Ramos (cell line): ENCODE measurements at regions not wholly inside any gene's neighbourhood (a gene's known extent, or its start where the extent isn't known, plus 50 kb on each side); places are given as distances from the start of the nearest gene placed in this dataset.
"Not testable (repeated sequence)": the region's sequence is repeated elsewhere in the genome, so short reads cannot be mapped to it uniquely, and the experiment has no call there.

Experiments
- in situ Hi-C: fragments of 300-500 bp; cut with MboI; formaldehyde crosslinking; loops from one replicate; pipeline ENCODE4 v1.14.3; 2022; ENCODE audit warnings: low sequenced_read_pairs; ENCODE audit not compliant: unreplicated experiment

DNA sequence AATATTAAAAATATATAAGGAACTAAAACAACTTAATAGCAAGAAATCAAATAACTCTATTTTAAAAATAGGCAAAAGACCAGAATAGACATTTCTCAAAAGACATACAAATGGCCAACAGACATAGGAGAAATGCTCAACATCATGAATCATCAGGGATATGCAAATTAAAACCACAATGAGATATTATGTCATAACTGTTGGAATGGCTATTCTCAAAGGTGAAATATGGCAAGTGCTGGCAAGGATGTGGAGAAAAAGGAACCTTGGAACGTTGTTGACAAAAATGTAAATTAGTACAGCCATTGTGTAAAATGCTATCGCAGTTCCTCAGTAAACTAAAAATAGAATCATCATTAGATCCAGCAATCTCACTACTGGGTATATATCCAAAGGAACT, 468.5 kb downstream of the NFIB start:
- in situ Hi-C loops, result no loop called here

DNA sequence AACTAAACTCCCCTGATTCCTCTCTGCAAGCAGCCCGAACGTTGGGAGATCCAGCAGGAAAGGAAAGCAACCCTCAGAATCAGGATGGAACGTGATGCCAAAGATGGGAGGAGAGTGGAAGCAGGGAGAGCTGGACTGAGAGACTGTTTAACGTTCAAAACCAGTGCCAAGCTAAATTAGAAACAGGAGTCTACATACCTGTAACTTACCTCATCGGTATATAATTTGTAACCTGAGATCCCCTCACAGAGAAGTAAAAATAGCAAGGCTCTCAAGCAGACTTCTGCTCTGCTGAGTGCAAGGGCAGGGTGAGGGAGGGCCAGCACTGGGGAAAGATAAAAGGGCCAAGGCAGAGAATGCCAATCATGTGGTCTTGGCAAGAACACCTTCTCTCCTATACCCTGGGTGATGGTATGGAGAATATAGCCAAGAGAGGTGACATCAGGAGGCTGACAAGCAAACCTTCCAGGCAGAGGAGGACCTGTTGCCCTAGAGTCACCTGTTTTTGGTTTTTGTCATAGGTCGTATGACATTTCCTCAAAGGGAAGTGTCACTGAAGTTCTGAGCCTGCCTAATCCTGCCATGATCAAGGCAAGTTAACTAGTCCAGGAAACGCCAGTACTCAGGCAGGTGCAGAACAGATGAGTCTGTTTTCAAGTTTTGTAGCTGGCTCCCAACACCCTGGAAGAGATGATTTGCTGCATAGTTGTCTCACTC, 472.0 kb downstream of the NFIB start:
- in situ Hi-C loops, result no loop called here

DNA sequence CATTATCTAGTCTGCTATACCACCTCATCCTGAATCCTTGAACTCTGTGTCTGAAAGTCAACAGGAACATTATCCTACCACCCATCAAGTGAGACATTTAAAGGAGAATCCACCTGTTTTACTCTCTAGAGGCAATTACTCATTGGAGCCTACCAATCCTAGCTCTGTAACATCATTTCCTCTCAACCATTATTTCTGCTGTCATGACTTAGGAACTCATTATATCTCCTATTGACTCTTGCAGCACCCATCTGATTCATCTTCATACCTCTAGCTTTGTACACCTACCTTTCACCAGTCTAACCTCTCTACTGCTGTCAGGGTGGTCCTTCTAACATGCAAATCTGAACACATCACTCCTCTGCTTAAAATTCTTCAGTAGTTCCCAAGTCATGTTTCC, 481.5 kb downstream of the NFIB start:
- in situ Hi-C loops, result no loop called here

DNA sequence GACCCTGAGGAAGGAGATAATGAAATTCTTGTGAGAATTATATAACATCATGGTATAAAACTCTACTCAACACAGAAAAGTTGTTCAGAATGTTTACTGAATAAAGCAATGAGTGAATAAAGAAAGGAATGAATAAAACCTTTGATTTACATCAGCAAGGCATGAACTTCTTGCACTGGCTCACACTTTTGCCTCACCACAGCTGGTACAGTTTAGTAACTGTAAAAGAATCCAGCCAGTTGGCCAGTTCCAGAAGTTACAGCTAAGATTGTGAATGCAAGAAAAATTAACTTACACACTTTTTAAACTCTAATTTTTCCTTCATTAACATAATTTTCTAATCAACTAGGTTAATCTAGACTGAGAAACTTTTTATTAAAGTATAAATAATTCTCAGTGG, 490.9 kb downstream of the NFIB start:
- in situ Hi-C loops, result no loop called here

DNA sequence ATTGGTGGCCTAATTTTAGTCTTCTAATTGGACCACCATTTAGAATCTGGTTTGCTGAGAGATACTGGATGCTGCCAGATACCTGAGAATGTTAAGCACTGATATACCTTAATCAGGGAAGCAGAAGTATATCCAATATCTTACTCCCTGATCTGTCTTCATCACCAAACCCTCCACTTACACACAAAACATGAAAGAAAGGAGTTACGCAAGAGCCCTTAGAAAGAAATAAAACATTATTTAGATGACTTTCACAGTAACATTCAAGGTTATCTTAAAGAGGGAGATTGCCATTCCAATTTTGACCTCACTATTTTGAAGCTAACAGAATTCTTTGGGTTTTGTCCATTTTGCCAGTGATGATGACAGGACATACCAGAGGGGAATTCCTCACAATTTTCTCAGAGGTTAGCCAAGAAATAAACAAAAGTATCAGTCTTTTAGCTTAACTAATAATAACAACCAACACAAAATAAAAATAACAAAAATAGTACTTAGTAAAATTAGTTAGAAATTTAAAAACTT, 496.1 kb downstream of the NFIB start:
- in situ Hi-C loops, result no loop called here

DNA sequence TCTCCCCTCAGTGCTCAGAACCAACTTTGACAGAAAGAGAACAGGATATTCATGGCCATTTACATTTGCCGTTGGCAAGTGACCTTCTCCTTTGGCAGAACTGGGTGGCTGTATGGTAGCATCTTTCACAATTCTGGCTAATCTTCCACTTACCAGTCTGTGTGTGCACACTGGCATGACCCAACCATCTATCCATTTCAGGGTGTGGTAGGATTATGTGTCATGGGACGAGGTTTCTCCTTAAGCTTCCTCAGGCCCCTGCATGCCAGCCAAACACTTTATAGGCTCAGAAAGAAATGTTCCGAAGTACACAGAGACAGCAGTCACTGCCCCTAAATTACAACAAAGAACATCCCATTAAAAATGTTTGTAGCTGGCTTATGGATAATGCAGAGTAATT, 497.1 kb downstream of the NFIB start:
- in situ Hi-C loops, result no loop called here

DNA sequence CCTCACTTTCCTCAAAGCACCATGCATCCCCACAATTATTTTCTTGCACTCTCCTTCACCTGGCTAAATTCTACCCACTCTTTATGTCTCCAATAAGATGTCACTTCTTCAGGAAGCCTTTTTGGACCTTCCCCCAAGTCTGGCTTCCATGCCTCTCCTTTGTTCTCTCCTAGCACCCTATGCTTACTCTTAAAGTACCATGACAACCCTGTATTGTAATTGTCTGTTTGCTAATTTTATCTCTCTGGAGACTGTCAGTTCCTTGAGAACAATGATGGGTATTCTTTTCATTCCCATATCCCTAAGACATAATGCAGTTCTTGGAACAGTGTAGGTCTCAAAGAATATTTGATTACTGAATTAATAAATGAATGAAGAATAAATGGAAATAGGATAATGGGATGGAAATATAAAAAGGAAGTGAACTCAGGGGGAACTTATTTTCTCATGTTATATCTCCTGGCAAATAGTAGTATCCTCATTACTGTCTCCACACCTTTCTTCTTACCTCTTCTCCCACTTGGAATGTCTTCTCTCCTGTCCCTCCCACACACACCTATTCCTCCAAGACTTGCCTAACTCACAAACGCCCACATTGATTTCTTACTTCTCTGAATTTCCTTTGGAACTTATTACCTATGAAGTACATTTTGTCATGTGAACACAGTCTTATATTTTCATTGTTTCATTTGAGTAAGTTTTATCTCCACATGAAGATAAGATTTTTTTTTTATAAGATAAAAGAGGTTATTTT, 499.1 kb downstream of the NFIB start:
- in situ Hi-C loops, result no loop called here

DNA sequence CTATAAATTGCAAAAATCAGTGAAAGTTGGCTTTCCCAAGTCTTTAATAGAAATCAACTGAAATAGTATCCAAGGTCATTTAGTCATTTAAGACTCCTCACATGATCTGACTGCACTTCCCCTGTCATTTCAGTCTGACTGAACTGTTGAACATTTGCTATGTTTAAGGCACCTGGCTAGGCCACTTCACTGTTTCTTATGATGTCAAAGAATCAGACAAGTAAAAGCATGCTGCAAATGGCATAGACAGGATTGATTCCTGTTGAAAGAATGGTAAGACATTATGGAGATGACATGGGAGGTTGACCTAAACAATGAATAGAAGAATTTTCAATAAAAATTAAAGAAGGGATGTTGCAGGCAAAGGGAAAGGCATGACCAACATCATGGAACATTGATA, 502.1 kb downstream of the NFIB start:
- in situ Hi-C loops, result no loop called here

DNA sequence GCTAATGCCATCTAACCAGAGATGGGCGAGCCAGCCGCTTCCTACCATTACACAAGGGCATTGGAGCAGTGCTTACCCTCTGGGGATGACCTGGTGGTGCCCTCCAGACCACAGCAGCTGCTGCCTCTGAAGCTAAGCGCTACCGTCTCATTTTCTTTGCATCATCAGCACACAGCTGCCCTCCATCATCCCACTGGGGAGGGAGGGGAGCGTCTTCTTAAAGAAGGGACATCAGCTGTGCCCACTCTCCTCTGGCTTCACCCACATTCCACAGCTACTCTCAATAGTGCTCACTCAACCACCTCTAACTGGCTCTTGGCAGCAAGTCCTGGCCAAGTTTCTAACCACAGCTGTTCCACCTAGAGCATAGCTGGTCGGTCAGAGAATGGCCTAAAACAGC, 503.4 kb downstream of the NFIB start:
- in situ Hi-C loops, result no loop called here

DNA sequence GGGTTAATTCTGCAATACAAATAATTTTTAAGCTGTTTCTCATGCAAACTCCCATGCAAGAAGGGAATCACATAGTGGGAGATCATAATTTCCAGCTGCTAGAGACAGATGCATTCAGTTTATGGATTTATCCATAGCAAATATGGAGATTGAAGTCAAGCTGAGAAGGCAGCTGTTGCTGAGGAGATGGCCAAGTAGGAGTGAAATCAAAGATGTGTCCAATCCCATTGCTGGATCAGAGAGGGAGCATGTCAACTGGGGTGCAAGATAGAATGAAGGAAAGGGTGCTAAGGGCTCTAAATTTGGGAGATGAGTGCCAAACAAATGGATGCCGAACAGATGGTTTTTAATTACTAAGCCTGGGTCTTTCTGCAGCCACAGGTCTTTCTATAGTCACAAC, 504.5 kb downstream of the NFIB start:
- in situ Hi-C loops, result no loop called here

DNA sequence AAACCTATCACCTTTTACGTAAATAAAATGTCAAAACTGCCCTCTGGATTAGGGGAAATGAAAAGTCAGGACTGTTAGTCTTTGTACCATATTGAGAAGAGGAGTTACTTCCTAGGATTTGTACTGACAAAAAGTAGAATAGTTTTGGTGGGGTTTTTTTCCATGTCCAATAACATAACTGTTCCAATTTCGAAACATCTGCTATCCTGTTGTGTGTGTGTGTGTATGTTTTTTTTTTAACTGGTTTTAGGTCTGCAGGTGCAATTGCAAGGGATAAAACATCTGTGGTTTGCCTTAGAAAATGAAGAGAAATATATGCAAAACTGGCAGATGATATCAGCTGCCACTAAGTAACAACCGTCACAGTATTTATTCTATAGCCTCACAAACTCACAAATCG, 506.8 kb downstream of the NFIB start:
- in situ Hi-C loops, result no loop called here

DNA sequence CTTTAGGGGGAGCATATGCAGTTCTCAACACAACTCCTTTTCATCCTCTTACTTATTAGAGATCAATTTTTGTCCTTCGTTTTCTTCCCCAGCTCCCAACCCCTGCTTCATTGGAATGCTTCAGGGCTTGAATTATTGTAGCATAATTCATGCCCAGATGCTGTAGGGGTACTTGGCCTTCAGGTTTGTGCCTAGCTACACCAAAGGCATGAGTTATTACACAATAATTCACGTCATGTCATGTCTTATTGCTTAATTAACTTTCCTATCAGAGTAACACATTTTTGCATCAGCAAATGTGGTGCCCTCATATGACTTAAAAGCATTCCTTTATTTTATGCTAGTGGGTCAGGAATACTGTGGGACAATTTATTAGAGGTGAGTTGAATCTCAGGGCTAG, 507.2 kb downstream of the NFIB start:
- in situ Hi-C loops, result no loop called here

DNA sequence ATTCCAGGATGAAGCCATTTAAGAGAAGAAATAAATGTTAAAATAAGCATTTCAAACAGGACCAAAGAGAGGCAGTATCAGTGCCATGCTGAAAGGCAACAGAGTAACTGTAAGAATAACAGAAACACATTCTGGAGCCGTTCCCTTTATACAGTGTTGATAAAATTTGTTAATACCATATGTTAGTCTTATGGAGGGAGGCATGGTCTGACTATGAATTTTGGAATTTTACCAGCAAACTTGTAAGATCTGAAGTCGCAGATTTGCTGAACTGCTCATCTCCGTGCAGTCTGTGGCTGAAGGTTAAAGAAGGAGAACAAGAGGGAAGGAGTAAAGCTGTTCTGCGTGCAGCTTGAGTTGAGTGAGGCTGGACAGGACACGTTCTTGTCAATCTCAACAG, 508.4 kb downstream of the NFIB start:
- in situ Hi-C loops, result no loop called here

DNA sequence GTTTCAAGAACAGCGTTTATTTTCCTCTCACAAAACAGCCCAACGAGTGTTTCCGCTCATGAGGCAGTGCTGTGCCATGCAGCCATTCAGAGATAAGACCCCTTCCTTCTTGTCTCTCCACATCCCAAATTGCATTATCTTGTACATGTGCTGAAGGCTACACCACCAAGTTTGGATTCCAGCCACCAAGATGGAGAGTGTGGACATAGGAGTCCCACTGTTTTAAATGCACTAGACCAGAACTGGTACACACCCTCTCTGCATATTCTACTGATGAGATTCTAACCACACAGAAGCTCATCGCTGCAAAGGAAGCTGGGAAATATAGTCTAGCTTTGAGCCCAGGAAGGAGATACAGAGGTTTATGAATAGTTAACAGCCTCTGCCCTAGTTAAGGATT, 509.4 kb downstream of the NFIB start:
- in situ Hi-C loops, result no loop called here

DNA sequence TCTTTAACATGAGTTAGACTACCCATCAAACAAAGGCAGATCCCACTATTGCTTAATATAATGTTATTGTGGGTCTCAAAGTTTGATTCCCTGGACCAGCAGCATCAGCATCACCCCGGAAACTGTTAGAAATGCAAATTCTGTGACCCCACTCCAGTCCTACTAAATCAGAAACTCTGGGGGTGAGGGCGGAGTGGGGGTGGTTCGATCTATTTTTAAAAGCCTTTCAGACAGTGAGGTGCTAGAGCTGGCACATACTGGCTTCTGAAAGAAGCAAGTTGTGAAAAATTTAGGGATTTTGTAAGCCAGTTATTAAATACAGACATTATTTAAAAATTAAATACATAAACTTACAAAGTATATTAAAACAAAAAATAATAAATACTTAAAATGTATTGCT, 513.2 kb downstream of the NFIB start:
- in situ Hi-C loops, result no loop called here

DNA sequence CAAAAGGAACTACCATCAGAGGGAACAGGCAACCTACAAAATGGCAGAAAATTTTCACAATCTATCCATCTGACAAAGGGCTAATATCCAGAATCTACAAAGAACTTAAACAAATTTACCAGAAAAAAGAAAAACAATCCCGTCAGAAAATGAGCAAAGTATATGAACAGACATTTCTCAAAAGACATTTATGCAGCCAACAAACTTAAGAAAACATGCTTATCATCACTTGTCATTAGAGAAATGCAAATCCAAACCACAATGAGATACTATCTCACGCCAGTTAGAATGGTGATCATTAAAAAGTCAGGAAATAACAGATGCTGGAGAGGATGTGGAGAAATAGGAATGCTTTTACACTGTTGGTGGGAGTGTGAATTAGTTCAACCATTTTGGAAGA, 516.2 kb downstream of the NFIB start:
- in situ Hi-C loops, result not testable (repeated sequence)

DNA sequence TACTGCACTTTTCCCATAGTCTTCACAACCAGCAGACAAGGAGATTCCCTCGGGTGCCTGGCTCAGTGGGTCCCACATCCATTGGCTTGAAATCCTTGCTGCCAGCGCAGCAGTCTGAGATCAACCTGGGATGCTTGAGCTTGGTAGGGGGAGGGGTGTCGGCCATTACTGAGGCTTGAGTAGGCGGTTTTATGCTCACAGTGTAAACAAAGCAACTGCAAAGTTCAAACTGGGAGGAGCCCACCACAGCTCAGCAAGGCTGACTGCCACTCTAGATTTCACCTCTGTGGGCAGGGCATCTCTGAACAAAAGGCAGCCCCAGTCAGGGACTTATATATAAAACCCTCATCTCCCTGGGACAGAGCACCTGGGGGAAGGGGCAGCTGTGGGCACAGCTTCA, 512.3 kb upstream of the MPDZ start:
- in situ Hi-C loops, result no loop called here

DNA sequence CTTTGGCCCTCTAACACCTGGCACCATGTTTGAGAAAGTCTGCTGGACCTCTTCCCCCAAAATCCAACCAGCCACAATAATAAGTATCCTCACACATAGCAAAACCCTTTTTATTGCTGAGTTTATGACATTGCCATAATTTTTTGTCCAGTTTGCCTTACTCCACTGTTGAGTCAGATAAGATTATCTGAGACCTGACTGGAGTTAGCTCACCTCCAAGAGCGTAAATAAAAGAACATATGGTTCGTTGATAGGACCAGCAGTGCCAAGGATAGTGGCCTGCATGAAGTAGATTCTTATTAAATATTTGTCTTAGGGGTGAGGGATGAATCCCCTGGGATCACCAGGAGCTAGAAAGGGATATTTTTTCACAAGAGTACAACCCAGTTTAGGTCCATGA, 510.6 kb upstream of the MPDZ start:
- in situ Hi-C loops, result no loop called here

DNA sequence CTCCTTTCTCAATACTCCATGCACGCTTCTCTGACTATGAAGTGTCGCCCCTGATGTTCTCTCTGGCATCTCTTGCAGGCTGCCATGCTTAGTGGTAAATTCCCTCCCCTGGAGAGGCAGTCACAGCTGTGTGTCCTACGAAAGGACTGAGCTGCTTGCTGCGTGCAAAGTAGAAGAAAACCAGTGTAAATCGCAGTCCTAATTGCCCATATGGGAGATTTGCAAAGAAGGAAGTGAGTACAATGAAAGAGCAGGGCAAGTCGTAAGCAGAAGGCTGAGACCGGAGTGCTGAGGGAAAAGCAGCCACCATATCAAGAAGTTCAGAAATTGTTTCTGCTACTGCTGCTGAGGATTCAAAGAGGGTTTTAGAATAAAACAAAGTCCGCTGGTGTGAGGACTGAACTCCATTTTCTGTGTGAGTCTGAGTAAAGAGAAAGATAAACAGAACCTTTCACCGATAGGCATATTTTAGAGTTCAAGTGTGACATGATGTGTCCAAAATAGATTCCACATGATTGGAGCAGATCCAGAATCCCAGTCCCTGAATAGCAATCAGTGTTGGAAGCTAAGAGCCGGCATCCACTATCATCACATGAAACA, 507.8 kb upstream of the MPDZ start:
- in situ Hi-C loops, result no loop called here

DNA sequence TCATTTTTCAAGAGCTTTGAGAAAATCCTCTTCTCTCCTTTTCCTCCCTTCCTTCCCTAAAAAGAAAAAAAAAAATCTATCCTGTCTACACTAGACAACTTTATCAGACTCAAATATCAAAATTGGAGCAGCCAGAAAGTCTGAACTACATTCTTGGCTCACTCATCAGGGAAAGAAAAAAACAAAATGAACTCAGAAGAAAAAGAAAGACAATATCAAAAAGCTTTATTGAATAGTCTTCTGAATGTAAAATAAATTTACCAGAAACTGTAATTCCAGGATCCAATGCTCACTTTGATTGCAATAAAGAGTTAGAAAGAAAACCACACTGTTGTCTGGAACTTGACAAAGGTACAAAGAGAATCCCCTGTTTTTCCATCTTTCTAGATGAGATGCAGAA, 507.2 kb upstream of the MPDZ start:
- in situ Hi-C loops, result no loop called here

DNA sequence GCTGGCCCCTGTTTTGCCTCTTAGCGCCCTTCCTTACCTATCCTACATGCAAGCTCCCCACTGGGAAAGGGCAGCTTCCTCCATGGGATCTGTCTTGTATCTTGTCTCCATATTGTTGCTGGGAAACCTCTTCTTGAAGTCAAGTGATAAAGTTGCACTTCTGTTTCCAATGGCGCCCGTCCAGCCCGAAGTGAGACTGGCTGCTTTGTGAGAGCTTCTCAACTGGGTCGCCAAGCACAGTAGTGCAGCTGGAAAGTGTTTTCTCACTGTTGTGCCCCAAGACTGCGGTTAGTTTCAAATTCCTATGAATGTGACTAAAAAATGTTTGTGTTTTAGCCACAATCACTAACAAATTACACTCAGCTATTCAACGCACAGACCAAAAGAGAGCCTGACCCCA, 506.6 kb upstream of the MPDZ start:
- in situ Hi-C loops, result no loop called here
